22Rv1 (cell line): ENCODE measurements at regions not wholly inside any gene's neighbourhood (a gene's known extent, or its start where the extent isn't known, plus 50 kb on each side); places are given as distances from the start of the nearest gene placed in this dataset.

ENCODE experiments used
- H3K27ac ChIP-seq: fragments of 450-650 bp; 2 replicates; pipeline ENCODE4 v1.5.1; 2017
- CTCF ChIP-seq: fragments of 450-650 bp; IDR thresholded peaks from 2 replicates; pipeline ENCODE4 v1.5.1; 2017; ENCODE audit warnings: mild to moderate bottlenecking
- ZFX ChIP-seq: fragments of 450-650 bp; IDR thresholded peaks from 2 replicates; pipeline ENCODE4 v1.6.1; 2017; ENCODE audit warnings: antibody characterized with exemption, borderline replicate concordance

GRCh38 chr18:10401521-10401920, 52.9 kb upstream of the APCDD1 start:
- no peak overlapping the region for H3K27ac ChIP-seq

GRCh38 chr18:10401930-10402329, 52.5 kb upstream of the APCDD1 start:
- no peak overlapping the region for H3K27ac ChIP-seq
- TF ChIP-seq CTCF (no peak), ZFX (no peak)

More at GRCh38 chr18:10401521-10401920, 52.9 kb upstream of the APCDD1 start:
- TF ChIP-seq CTCF (no peak), ZFX (no peak)

GRCh38 chr18:10402871-10403559, 51.4 kb upstream of the APCDD1 start:
- H3K27ac ChIP-seq = no peak overlapping the region
- TF ChIP-seq ZFX (no peak), CTCF (no peak)

- TF ChIP-seq ZFX = no peak
- no peak for TF ChIP-seq CTCF
- no peak overlapping the region for H3K27ac ChIP-seq
These were observed 50.7 kb upstream of the APCDD1 start for GRCh38 chr18:10403708-10404107.

- no peak overlapping the region for H3K27ac ChIP-seq
- TF ChIP-seq CTCF (no peak), ZFX (no peak)
These were observed 50.3 kb upstream of the APCDD1 start for GRCh38 chr18:10404168-10404567.
